HEK293 (cell line): ENCODE measurements at regions not wholly inside any gene's neighbourhood (a gene's known extent, or its start where the extent isn't known, plus 50 kb on each side); places are given as distances from the start of the nearest gene placed in this dataset.
A peak's percentile ranks its signal among the peaks of the same experiment; 100 is the strongest.
"Not testable (repeated sequence)": the region's sequence is repeated elsewhere in the genome, so short reads cannot be mapped to it uniquely, and the experiment has no call there.

Source experiments
- CTCF ChIA-PET: fragments of 350-600 bp; formaldehyde crosslinking; extraction: SDS; loops from one replicate; lab custom pipeline; 2021; ENCODE audit warnings: antibody characterized with exemption; lab: Yijun Ruan, JAX
- POLR2A ChIA-PET: fragments of 300-600 bp; formaldehyde crosslinking; extraction: SDS; loops from one replicate; lab custom pipeline; 2020; ENCODE audit warnings: antibody characterized with exemption, inconsistent platforms; lab: Yijun Ruan, JAX
- H3K27ac ChIP-seq: fragments of 200-500 bp; sonication (Bioruptor generic); 2 replicates; pipeline ENCODE4 v1.5.1; 2014; ENCODE audit warnings: low read depth, low read length, control low read depth, inconsistent platforms; ENCODE audit errors: extremely low read depth
- H3K36me3 ChIP-seq, 2 experiments: fragments of 200-500 bp in 1 of 2; sonication (Bioruptor generic) in 1 of 2; 1 replicate in 1 of 2; 2 replicates in 1 of 2; pipeline ENCODE4 v1.5.1; 2014 to 2017; ENCODE audit warnings: inconsistent platforms in 2 of 2, low read length in 2 of 2; ENCODE audit not compliant: control insufficient read depth in 2 of 2, insufficient read depth in 1 of 2
- H3K4me1 ChIP-seq: fragments of 200-500 bp; sonication (Bioruptor generic); 2 replicates; pipeline ENCODE4 v1.5.1; 2014; ENCODE audit warnings: mild to moderate bottlenecking, low read length, inconsistent platforms; ENCODE audit not compliant: control insufficient read depth, insufficient read depth
- H3K4me3 ChIP-seq: 2 replicates; pipeline ENCODE4 v1.5.1; 2011; ENCODE audit warnings: low read depth, mild to moderate bottlenecking, control low read depth, low read length, moderate library complexity
- H3K9me3 ChIP-seq: fragments of 200-500 bp; sonication (Bioruptor generic); 2 replicates; pipeline ENCODE4 v1.5.1; 2014; ENCODE audit warnings: low read depth, low read length, inconsistent platforms; ENCODE audit not compliant: control insufficient read depth, insufficient read depth
- AEBP2 ChIP-seq: fragments of 450-650 bp; formaldehyde crosslinking; IDR thresholded peaks from 2 replicates; pipeline ENCODE4 v1.5.1; 2016; ENCODE audit warnings: missing biosample characterization, missing genetic modification characterization, borderline replicate concordance
- ATF2 ChIP-seq: fragments of 450-650 bp; formaldehyde crosslinking; IDR thresholded peaks from 2 replicates; pipeline ENCODE4 v1.5.1; 2016; ENCODE audit warnings: missing biosample characterization, missing genetic modification characterization, low read depth
- BCL11B ChIP-seq: fragments of 450-650 bp; formaldehyde crosslinking; IDR thresholded peaks from 2 replicates; pipeline ENCODE4 v1.5.1; 2016; ENCODE audit warnings: low read depth, missing biosample characterization, missing genetic modification characterization
- GLI4 ChIP-seq: fragments of 450-650 bp; formaldehyde crosslinking; IDR thresholded peaks from 2 replicates; pipeline ENCODE4 v1.5.1; 2016; ENCODE audit warnings: missing biosample characterization, missing genetic modification characterization
- KLF17 ChIP-seq: fragments of 450-650 bp; formaldehyde crosslinking; IDR thresholded peaks from 2 replicates; pipeline ENCODE4 v1.5.1; 2016; ENCODE audit warnings: missing biosample characterization, missing genetic modification characterization
- KLF7 ChIP-seq: fragments of 450-650 bp; formaldehyde crosslinking; IDR thresholded peaks from 2 replicates; pipeline ENCODE4 v1.5.1; 2016; ENCODE audit warnings: missing biosample characterization, missing genetic modification characterization, borderline replicate concordance
- KLF8 ChIP-seq: fragments of 450-650 bp; formaldehyde crosslinking; IDR thresholded peaks from 2 replicates; pipeline ENCODE4 v1.5.1; 2016; ENCODE audit warnings: missing biosample characterization, missing genetic modification characterization
- SETDB1 ChIP-seq: IDR thresholded peaks from one replicate; pipeline ENCODE4 v1.6.1; 2017; ENCODE audit warnings: mild to moderate bottlenecking, low read length, moderate library complexity, mixed read lengths; ENCODE audit not compliant: insufficient read length
- TRIM28 ChIP-seq: IDR thresholded peaks from 2 replicates; pipeline ENCODE4 v1.6.1; 2011; ENCODE audit warnings: low read length, control low read depth, borderline replicate concordance
- ZNF138 ChIP-seq: fragments of 450-650 bp; formaldehyde crosslinking; IDR thresholded peaks from 2 replicates; pipeline ENCODE4 v1.5.1; 2016; ENCODE audit warnings: missing biosample characterization, missing genetic modification characterization, borderline replicate concordance
- ZNF140 ChIP-seq: fragments of 450-650 bp; formaldehyde crosslinking; IDR thresholded peaks from 2 replicates; pipeline ENCODE4 v1.5.1; 2016; ENCODE audit warnings: missing biosample characterization, missing genetic modification characterization
- ZNF16 ChIP-seq: fragments of 450-650 bp; formaldehyde crosslinking; IDR thresholded peaks from 2 replicates; pipeline ENCODE4 v1.5.1; 2016; ENCODE audit warnings: low read depth, missing biosample characterization, missing genetic modification characterization
- ZNF174 ChIP-seq: fragments of 450-650 bp; formaldehyde crosslinking; IDR thresholded peaks from 2 replicates; pipeline ENCODE4 v1.5.0; 2017; ENCODE audit warnings: missing biosample characterization, mild to moderate bottlenecking, missing genetic modification characterization
- ZNF292 ChIP-seq: fragments of 450-650 bp; formaldehyde crosslinking; IDR thresholded peaks from 2 replicates; pipeline ENCODE4 v1.5.1; 2016; ENCODE audit warnings: low read depth, missing biosample characterization, missing genetic modification characterization, borderline replicate concordance
- ZNF362 ChIP-seq: fragments of 450-650 bp; formaldehyde crosslinking; IDR thresholded peaks from 2 replicates; pipeline ENCODE4 v1.5.1; 2016; ENCODE audit warnings: missing biosample characterization, missing genetic modification characterization
- ZNF366 ChIP-seq: fragments of 450-650 bp; formaldehyde crosslinking; conservative IDR thresholded peaks from 2 replicates; pipeline ENCODE4 v1.5.1; 2016; ENCODE audit warnings: missing biosample characterization, missing genetic modification characterization
- ZNF510 ChIP-seq: fragments of 450-650 bp; formaldehyde crosslinking; IDR thresholded peaks from 2 replicates; pipeline ENCODE4 v1.5.1; 2018; ENCODE audit warnings: mild to moderate bottlenecking, missing genetic modification characterization, missing biosample characterization; ENCODE audit not compliant: insufficient replicate concordance
- ZNF544 ChIP-seq: fragments of 450-650 bp; formaldehyde crosslinking; IDR thresholded peaks from 2 replicates; pipeline ENCODE4 v1.5.0; 2017; ENCODE audit warnings: missing biosample characterization, missing genetic modification characterization
- ZNF596 ChIP-seq: fragments of 450-650 bp; IDR thresholded peaks from 2 replicates; pipeline ENCODE4 v1.5.0; 2018; ENCODE audit warnings: missing biosample characterization, mild to moderate bottlenecking, missing genetic modification characterization, moderate library complexity
- ZNF626 ChIP-seq: fragments of 450-650 bp; sonication (Bioruptor Pico); formaldehyde crosslinking; IDR thresholded peaks from 2 replicates; pipeline ENCODE4 v1.5.1; 2018; ENCODE audit warnings: missing biosample characterization, missing genetic modification characterization, inconsistent platforms
- ZNF629 ChIP-seq: fragments of 450-650 bp; formaldehyde crosslinking; IDR thresholded peaks from 2 replicates; pipeline ENCODE4 v1.5.1; 2017; ENCODE audit warnings: missing biosample characterization, missing genetic modification characterization
- ZNF701 ChIP-seq: fragments of 450-650 bp; formaldehyde crosslinking; IDR thresholded peaks from 2 replicates; pipeline ENCODE4 v1.5.1; 2016; ENCODE audit warnings: missing biosample characterization, missing genetic modification characterization

- Histone ChIP-seq H3K36me3 (no peaks in the 10 kb centered on the region), H3K4me3 (no peak overlapping the region), H3K4me1 (no peaks in the 10 kb centered on the region), H3K9me3 (no peaks in the 10 kb centered on the region), H3K27ac (no peak overlapping the region)
- TF ChIP-seq SETDB1 (peak; percentile 97), TRIM28 (peak; percentile 96), ZNF362 (tag by site-specific recombination) (no peak), ZNF140 (tag by site-specific recombination) (no peak)
- ChIA-PET CTCF (no interaction called here), POLR2A (no interaction called here)
Measured at GRCh38 chr6:76495909-76496308, 423.4 kb upstream of the IMPG1 start.

GRCh38 chr6:76491376-76491775 lies 418.9 kb upstream of the IMPG1 start:
- H3K4me1 ChIP-seq, H3K27ac ChIP-seq, CTCF ChIA-PET, H3K4me3 ChIP-seq, H3K36me3 ChIP-seq, POLR2A ChIA-PET, H3K9me3 ChIP-seq: not testable (repeated sequence)

- Histone ChIP-seq H3K4me1 (no peaks in the 10 kb centered on the region), H3K9me3 (no peaks in the 10 kb centered on the region), H3K36me3 (no peaks in the 10 kb centered on the region), H3K27ac (no peak overlapping the region), H3K4me3 (no peak overlapping the region)
- TF ChIP-seq ZNF626 (tag by site-specific recombination) (no peak), ZNF16 (tag by site-specific recombination) (no peak), ZNF596 (tag by site-specific recombination) (no peak), KLF8 (no peak), ZNF174 (tag by site-specific recombination) (no peak), ZNF629 (tag by site-specific recombination) (no peak), ZNF544 (tag by site-specific recombination) (no peak), ZNF140 (tag by site-specific recombination) (no peak), AEBP2 (tag by site-specific recombination) (no peak), ATF2 (tag by site-specific recombination) (no peak)
- ChIA-PET CTCF (no interaction called here), POLR2A (no interaction called here)
Measured at GRCh38 chr6:76490456-76490855, 418.0 kb upstream of the IMPG1 start.

- Histone ChIP-seq H3K36me3 (no peaks in the 10 kb centered on the region), H3K9me3 (no peaks in the 10 kb centered on the region), H3K4me3 (no peak overlapping the region), H3K4me1 (no peaks in the 10 kb centered on the region), H3K27ac (no peak overlapping the region)
- CTCF ChIA-PET: no interaction called here
- POLR2A ChIA-PET: no interaction called here
- TF ChIP-seq BCL11B (tag by site-specific recombination) (no peak), ZNF138 (tag by site-specific recombination) (no peak), ZNF510 (tag by site-specific recombination) (no peak), KLF7 (tag by site-specific recombination) (no peak), ZNF701 (tag by site-specific recombination) (no peak), GLI4 (tag by site-specific recombination) (no peak), KLF17 (tag by site-specific recombination) (no peak), ZNF292 (tag by site-specific recombination) (no peak), ZNF366 (tag by site-specific recombination) (no peak)
Measured at GRCh38 chr6:76481101-76481500, 408.6 kb upstream of the IMPG1 start.
